Neural cell (in vitro differentiated cells): ENCODE measurements at regions not wholly inside any gene's neighbourhood (a gene's known extent, or its start where the extent isn't known, plus 50 kb on each side); places are given as distances from the start of the nearest gene placed in this dataset.

Experiments used
- CTCF ChIP-seq: fragments of 450-650 bp; IDR thresholded peaks from 2 replicates; pipeline ENCODE4 v1.5.1; 2014; ENCODE audit warnings: antibody characterized with exemption, mild to moderate bottlenecking, moderate library complexity; ENCODE audit not compliant: poor library complexity, severe bottlenecking
- MXI1 ChIP-seq: fragments of 450-650 bp; conservative IDR thresholded peaks from 2 replicates; pipeline ENCODE4 v1.6.1; 2014; ENCODE audit warnings: antibody characterized with exemption, mild to moderate bottlenecking; ENCODE audit not compliant: poor library complexity, severe bottlenecking
- TF ChIP-seq, protein P1 (sequence below): IDR thresholded peaks from 2 replicates; pipeline ENCODE4 v1.6.1; 2012; ENCODE audit warnings: borderline replicate concordance

DNA sequence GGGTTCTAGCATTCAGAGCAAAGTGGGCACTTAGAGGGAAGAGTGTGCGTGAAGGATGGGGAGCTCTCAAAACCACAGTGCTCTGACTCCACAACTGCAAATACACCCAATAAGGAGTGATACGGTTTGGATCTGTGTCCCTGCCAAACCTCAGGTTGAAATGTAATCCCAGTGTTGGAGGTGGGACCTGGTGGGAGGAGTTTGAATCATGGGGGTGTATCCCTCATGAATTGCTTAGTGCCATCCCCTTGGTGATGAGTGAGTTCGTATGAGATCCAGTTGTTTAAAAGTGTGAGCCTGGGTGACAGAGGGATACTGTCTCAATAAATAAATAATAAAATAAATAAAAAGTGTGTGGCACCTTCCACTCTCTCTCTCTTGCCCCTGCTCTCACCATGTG lies 50.3 kb upstream of the CCDC85A start:
- TF ChIP-seq, protein P1, sequence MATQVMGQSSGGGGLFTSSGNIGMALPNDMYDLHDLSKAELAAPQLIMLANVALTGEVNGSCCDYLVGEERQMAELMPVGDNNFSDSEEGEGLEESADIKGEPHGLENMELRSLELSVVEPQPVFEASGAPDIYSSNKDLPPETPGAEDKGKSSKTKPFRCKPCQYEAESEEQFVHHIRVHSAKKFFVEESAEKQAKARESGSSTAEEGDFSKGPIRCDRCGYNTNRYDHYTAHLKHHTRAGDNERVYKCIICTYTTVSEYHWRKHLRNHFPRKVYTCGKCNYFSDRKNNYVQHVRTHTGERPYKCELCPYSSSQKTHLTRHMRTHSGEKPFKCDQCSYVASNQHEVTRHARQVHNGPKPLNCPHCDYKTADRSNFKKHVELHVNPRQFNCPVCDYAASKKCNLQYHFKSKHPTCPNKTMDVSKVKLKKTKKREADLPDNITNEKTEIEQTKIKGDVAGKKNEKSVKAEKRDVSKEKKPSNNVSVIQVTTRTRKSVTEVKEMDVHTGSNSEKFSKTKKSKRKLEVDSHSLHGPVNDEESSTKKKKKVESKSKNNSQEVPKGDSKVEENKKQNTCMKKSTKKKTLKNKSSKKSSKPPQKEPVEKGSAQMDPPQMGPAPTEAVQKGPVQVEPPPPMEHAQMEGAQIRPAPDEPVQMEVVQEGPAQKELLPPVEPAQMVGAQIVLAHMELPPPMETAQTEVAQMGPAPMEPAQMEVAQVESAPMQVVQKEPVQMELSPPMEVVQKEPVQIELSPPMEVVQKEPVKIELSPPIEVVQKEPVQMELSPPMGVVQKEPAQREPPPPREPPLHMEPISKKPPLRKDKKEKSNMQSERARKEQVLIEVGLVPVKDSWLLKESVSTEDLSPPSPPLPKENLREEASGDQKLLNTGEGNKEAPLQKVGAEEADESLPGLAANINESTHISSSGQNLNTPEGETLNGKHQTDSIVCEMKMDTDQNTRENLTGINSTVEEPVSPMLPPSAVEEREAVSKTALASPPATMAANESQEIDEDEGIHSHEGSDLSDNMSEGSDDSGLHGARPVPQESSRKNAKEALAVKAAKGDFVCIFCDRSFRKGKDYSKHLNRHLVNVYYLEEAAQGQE: no peak
- no peak for TF ChIP-seq MXI1
- TF ChIP-seq CTCF: no peak
